PFSK-1 (cell line): ENCODE measurements at regions not wholly inside any gene's neighbourhood (a gene's known extent, or its start where the extent isn't known, plus 50 kb on each side); places are given as distances from the start of the nearest gene placed in this dataset.

Experiments
- FOXP2 ChIP-seq: optimal IDR thresholded peaks from 2 replicates; pipeline ENCODE3; 2011; ENCODE audit warnings: borderline replicate concordance, control low read depth, inconsistent platforms; ENCODE audit not compliant: insufficient read depth; ENCODE audit errors: extremely low read length, extremely low read depth
- POLR2AphosphoS5 ChIP-seq: IDR thresholded peaks from 2 replicates; pipeline ENCODE4 v1.6.1; 2012; ENCODE audit warnings: low read depth, mild to moderate bottlenecking, control low read depth, low read length, moderate library complexity
- SIN3A ChIP-seq: IDR thresholded peaks from 2 replicates; pipeline ENCODE4 v1.6.1; 2012; ENCODE audit warnings: mild to moderate bottlenecking, low read length, moderate library complexity, borderline replicate concordance; ENCODE audit not compliant: insufficient read depth
- TAF1 ChIP-seq: IDR thresholded peaks from 2 replicates; pipeline ENCODE4 v1.6.1; 2012; ENCODE audit warnings: low read length, control low read depth, borderline replicate concordance; ENCODE audit not compliant: insufficient read depth
- TF ChIP-seq, protein P1 (sequence below), 2 experiments: IDR thresholded peaks; 2 replicates each; pipeline versions ENCODE4 v1.6.1 to v1.8.0; 2011 to 2012; ENCODE audit warnings: low read depth in 2 of 2, low read length in 2 of 2, control low read depth in 1 of 2, inconsistent platforms in 1 of 2, mild to moderate bottlenecking in 1 of 2, moderate library complexity in 1 of 2; ENCODE audit not compliant: insufficient read depth in 1 of 2

DNA sequence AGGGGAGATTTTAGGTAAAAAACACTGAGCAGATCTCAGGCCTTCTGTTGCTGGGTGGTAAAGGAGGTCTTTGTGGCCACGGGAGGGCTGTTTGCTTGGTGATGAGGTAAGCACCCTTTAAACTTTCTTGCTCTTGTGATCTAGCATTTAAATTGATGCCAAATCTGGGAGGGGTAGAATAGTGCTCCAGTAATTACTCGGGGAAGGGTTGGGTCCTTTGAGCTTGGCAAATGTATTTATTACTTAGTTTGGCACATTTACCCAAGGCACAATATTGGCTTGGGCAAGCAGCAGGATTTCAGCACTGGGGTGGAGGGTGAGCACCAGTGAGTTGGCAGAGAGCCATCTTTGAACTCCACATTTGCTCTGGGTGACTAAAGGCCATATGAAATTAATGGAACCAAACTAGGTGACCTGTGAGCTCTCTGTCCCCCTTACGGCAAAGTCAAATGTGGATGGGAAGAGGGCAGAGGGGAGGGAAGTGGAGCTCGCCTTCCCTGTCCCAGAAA lies 185.9 kb upstream of the ONECUT1 start:
- TF ChIP-seq POLR2AphosphoS5 = no peak
- no peak for TF ChIP-seq SIN3A
- TF ChIP-seq FOXP2 = no peak
- TF ChIP-seq TAF1 = no peak
- TF ChIP-seq, protein P1, sequence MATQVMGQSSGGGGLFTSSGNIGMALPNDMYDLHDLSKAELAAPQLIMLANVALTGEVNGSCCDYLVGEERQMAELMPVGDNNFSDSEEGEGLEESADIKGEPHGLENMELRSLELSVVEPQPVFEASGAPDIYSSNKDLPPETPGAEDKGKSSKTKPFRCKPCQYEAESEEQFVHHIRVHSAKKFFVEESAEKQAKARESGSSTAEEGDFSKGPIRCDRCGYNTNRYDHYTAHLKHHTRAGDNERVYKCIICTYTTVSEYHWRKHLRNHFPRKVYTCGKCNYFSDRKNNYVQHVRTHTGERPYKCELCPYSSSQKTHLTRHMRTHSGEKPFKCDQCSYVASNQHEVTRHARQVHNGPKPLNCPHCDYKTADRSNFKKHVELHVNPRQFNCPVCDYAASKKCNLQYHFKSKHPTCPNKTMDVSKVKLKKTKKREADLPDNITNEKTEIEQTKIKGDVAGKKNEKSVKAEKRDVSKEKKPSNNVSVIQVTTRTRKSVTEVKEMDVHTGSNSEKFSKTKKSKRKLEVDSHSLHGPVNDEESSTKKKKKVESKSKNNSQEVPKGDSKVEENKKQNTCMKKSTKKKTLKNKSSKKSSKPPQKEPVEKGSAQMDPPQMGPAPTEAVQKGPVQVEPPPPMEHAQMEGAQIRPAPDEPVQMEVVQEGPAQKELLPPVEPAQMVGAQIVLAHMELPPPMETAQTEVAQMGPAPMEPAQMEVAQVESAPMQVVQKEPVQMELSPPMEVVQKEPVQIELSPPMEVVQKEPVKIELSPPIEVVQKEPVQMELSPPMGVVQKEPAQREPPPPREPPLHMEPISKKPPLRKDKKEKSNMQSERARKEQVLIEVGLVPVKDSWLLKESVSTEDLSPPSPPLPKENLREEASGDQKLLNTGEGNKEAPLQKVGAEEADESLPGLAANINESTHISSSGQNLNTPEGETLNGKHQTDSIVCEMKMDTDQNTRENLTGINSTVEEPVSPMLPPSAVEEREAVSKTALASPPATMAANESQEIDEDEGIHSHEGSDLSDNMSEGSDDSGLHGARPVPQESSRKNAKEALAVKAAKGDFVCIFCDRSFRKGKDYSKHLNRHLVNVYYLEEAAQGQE (IDR thresholded peaks at IDR 0.05; ENCODE audit: insufficient read depth in 1 of 2, low read depth in 2 of 2, low read length in 2 of 2) = no peak

DNA sequence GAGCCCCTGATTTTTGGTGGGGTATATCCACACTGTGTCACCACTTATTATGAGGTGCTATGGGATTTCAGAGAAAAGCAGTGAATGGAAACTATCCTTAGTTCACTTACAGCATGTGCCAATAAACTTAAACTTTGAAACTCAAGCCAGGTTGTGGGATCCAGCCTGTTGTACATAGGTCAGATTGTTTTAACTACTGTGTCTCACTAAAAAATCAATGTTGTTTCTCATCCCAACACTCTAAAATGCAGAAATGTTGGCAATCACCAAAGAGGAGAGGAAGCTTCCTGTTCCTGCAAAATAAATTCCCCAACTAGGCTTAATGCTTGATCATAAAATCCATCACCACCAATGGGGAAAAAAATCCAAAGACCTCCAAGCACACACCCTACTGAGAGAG lies 173.7 kb upstream of the ONECUT1 start:
- no peak for TF ChIP-seq POLR2AphosphoS5
- TF ChIP-seq FOXP2 = no peak
- no peak for TF ChIP-seq SIN3A
- TF ChIP-seq, protein P1 (IDR thresholded peaks at IDR 0.05; ENCODE audit: insufficient read depth in 1 of 2, low read depth in 2 of 2, low read length in 2 of 2) = no peak
- no peak for TF ChIP-seq TAF1

DNA sequence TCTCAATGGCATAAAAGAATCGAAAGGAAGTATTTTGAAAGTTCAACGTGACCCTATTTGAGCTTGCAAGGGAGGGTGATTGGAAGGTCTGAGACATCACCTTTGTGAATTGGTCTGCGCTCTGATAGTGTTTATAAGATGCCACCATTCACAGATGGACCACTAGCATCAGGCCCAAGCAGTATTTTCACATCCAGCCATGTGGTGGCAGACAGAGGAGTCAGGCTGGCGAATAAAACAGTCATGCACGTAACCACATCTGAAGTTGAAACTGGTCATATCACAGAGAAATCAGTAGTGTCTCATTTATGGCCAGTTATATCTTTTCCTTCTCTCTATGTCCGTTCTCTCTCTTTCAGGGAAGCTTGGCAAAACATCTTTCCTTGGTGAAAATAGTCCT lies 170.1 kb upstream of the ONECUT1 start:
- TF ChIP-seq, protein P1 (IDR thresholded peaks at IDR 0.05; ENCODE audit: insufficient read depth in 1 of 2, low read depth in 2 of 2, low read length in 2 of 2) = no peak
- TF ChIP-seq TAF1 (no peak), POLR2AphosphoS5 (no peak), FOXP2 (no peak), SIN3A (no peak)

DNA sequence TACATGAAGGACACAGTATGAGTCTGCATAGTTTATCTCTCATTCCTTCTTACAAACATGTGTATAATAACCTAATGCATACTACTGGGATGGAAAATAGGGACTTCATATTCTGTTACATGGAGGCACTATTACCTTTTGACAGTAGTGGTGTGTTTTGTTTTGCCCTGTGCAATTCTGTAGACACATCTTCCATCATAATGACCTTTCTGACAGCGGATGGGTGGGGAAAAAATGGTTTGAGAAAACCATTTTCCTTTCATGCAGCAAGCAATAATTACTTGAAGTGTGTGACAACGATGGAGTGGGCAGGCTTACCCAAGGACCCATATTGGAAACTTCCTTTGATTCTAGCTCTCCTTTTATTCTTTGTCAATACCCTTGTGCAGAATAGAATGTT lies 153.6 kb upstream of the ONECUT1 start:
- TF ChIP-seq, protein P1 (IDR thresholded peaks at IDR 0.05; ENCODE audit: insufficient read depth in 1 of 2, low read depth in 2 of 2, low read length in 2 of 2) = no peak
- TF ChIP-seq POLR2AphosphoS5 (no peak), FOXP2 (no peak), SIN3A (no peak)

DNA sequence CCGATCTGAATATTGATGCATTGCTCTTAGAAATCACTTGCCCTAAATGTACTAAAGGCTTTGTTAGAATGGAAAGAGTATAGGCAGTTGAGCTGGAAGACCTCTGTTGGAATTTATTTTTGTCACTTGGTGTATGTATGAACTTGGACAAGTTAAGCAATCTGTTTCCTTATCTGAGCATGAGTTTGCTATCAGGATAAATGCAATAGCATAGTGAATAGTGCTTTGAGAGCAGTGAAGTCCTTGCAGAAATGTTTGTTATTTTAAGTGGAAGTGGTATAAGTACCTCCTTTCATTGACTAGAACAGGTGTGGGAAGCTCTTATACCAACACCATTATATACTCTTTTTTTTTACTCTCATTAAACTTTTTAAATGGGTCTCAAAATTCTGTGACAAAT lies 146.4 kb upstream of the ONECUT1 start:
- TF ChIP-seq FOXP2 (no peak), TAF1 (no peak), SIN3A (no peak), POLR2AphosphoS5 (no peak)
- TF ChIP-seq, protein P1 (IDR thresholded peaks at IDR 0.05; ENCODE audit: insufficient read depth in 1 of 2, low read depth in 2 of 2, low read length in 2 of 2) = no peak
